ENCODE measurements at regions not wholly inside any gene's neighbourhood (a gene's known extent, or its start where the extent isn't known, plus 50 kb on each side); places are given as distances from the start of the nearest gene placed in this dataset.

- DNase-seq (ENCODE audit: low spot score) (no peak), ATAC-seq (ENCODE audit: low FRiP score) (no peak)
- no peak for TF ChIP-seq CTCF (IDR thresholded peaks at IDR 0.05)
These were observed 1197.9 kb downstream of the BCL11B start for GRCh38 chr14:98074111-98074510.

GRCh38 chr14:98077176-98077575 lies 1194.8 kb downstream of the BCL11B start:
- no peak for ATAC-seq (ENCODE audit: low FRiP score)
- DNase-seq (ENCODE audit: low spot score), result no peak
- no peak for TF ChIP-seq CTCF (IDR thresholded peaks at IDR 0.05)

GRCh38 chr14:98082833-98083232 lies 1189.2 kb downstream of the BCL11B start:
- no peak for ATAC-seq (ENCODE audit: low FRiP score)
- DNase-seq (ENCODE audit: low spot score), result no peak
- no peak for TF ChIP-seq CTCF (IDR thresholded peaks at IDR 0.05)

- no peak for ATAC-seq (ENCODE audit: low FRiP score)
These were observed 1186.2 kb downstream of the BCL11B start for GRCh38 chr14:98085751-98086150.

GRCh38 chr14:98093111-98093510 lies 1178.9 kb downstream of the BCL11B start:
- DNase-seq (ENCODE audit: low spot score) (no peak), ATAC-seq (ENCODE audit: low FRiP score) (no peak)
- no peak for TF ChIP-seq CTCF (IDR thresholded peaks at IDR 0.05)

More at GRCh38 chr14:98085751-98086150, 1186.2 kb downstream of the BCL11B start:
- no peak for DNase-seq (ENCODE audit: low spot score)
- no peak for TF ChIP-seq CTCF (IDR thresholded peaks at IDR 0.05)

DNA sequence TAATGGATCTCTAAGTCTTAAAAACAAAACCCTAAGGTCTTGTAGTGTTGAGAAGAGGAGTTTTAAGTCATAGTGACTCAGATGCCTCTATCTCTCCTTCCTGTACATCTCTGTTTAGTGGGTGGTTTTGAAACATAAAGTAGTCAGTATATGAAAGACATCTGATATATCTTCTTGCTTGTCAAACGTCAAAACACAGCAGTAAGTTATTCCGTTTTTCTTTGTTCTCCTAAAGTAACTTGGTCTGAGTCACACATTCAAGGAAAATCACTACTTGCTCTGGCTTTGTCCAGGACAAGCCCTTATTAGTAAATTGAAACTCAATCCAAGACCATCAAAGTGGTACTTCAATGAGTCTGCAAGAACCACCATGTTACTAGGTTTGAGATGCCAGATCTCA lies 1172.5 kb downstream of the BCL11B start:
- no peak for ATAC-seq (ENCODE audit: low FRiP score)
- TF ChIP-seq CTCF (IDR thresholded peaks at IDR 0.05), result no peak
- DNase-seq (ENCODE audit: low spot score), result no peak

GRCh38 chr14:98101323-98101722 lies 1170.7 kb downstream of the BCL11B start:
- DNase-seq (ENCODE audit: low spot score) (no peak), ATAC-seq (ENCODE audit: low FRiP score) (no peak)
- no peak for TF ChIP-seq CTCF (IDR thresholded peaks at IDR 0.05)

Measured in omental fat pad (tissue), 3 donors.